Coronary artery (tissue), 2 donors: ENCODE measurements at regions not wholly inside any gene's neighbourhood (a gene's known extent, or its start where the extent isn't known, plus 50 kb on each side); places are given as distances from the start of the nearest gene placed in this dataset.

Source experiments
- DNase-seq: peaks from one replicate; pipeline ENCODE4 v3.0.0-alpha.2; 2017; ENCODE audit warnings: low spot score
- H3K27ac ChIP-seq, 2 donors: fragments of 200-600 bp; sonication (generic); one replicate each; pipeline ENCODE4 v1.5.1; 2016 to 2019
- H3K4me3 ChIP-seq: fragments of 200-600 bp; sonication (generic); 2 replicates; pipeline ENCODE4 v1.5.1; 2016; ENCODE audit warnings: mild to moderate bottlenecking, moderate library complexity
- CTCF ChIP-seq: fragments of 200-600 bp; sonication (generic); IDR thresholded peaks from one replicate; pipeline ENCODE4 v1.5.1; 2019; ENCODE audit warnings: antibody characterized with exemption

GRCh38 chr2:199679883-199680282 lies 171.1 kb downstream of the FTCDNL1 start:
- Histone ChIP-seq H3K27ac (no peak overlapping the region), H3K4me3 (no peak overlapping the region)
- TF ChIP-seq CTCF = no peak
- DNase-seq = no peak

GRCh38 chr2:199677881-199678280 lies 173.1 kb downstream of the FTCDNL1 start:
- DNase-seq = no peak
- no peak for TF ChIP-seq CTCF
- H3K27ac ChIP-seq = no peak overlapping the region
- H3K4me3 ChIP-seq = no peak overlapping the region

- no peak overlapping the region for H3K27ac ChIP-seq
- DNase-seq = no peak
- TF ChIP-seq CTCF = no peak
- H3K4me3 ChIP-seq = no peak overlapping the region
Observed at GRCh38 chr2:199668645-199669044, 182.3 kb downstream of the FTCDNL1 start.

GRCh38 chr2:199663157-199663556 lies 187.8 kb downstream of the FTCDNL1 start:
- DNase-seq = no peak
- no peak for TF ChIP-seq CTCF
- H3K4me3 ChIP-seq = no peak overlapping the region

GRCh38 chr2:199662255-199662654 lies 188.7 kb downstream of the FTCDNL1 start:
- no peak overlapping the region for H3K27ac ChIP-seq
- DNase-seq = no peak
- no peak overlapping the region for H3K4me3 ChIP-seq
- TF ChIP-seq CTCF = no peak

More at GRCh38 chr2:199663157-199663556, 187.8 kb downstream of the FTCDNL1 start:
- no peak overlapping the region for H3K27ac ChIP-seq

- Histone ChIP-seq H3K27ac (no peak overlapping the region), H3K4me3 (no peak overlapping the region)
- TF ChIP-seq CTCF = no peak
- no peak for DNase-seq
Observed at GRCh38 chr2:199660167-199660566, 190.8 kb downstream of the FTCDNL1 start.

GRCh38 chr2:199659207-199659606 lies 191.8 kb downstream of the FTCDNL1 start:
- no peak for TF ChIP-seq CTCF
- no peak for DNase-seq
- Histone ChIP-seq H3K4me3 (peak overlapping the region; percentile 67), H3K27ac (no peak overlapping the region)
